ENCODE measurements at regions not wholly inside any gene's neighbourhood (a gene's known extent, or its start where the extent isn't known, plus 50 kb on each side); places are given as distances from the start of the nearest gene placed in this dataset.

DNA sequence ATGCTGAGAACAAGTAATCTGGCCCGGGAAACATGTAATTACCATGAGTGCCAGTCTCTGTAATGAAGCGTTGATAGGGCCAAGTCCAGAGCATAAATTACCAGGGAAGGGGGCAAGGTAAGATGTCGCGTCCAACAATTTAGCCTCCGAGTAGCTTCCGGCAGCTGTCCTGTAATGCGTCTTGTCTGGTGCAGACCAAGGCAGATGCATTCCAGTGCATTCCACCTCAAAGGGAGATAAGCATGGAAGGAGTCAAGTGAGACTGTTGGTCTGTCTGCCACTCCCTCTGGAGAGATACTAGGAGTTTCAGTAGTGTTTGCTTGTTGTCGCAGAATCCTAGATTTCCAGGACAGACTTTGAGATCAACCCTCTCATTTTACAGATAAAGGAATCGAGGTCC, 218.3 kb downstream of the AACS start:
- no peak for DNase-seq (ENCODE audit: low spot score)
- in situ Hi-C loops (cut with MboI; ENCODE audit: low pct_unique_long_range_greater_than_20kb, low sequenced_read_pairs, unreplicated experiment): no loop called here
- TF ChIP-seq, protein P1, sequence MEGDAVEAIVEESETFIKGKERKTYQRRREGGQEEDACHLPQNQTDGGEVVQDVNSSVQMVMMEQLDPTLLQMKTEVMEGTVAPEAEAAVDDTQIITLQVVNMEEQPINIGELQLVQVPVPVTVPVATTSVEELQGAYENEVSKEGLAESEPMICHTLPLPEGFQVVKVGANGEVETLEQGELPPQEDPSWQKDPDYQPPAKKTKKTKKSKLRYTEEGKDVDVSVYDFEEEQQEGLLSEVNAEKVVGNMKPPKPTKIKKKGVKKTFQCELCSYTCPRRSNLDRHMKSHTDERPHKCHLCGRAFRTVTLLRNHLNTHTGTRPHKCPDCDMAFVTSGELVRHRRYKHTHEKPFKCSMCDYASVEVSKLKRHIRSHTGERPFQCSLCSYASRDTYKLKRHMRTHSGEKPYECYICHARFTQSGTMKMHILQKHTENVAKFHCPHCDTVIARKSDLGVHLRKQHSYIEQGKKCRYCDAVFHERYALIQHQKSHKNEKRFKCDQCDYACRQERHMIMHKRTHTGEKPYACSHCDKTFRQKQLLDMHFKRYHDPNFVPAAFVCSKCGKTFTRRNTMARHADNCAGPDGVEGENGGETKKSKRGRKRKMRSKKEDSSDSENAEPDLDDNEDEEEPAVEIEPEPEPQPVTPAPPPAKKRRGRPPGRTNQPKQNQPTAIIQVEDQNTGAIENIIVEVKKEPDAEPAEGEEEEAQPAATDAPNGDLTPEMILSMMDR (IDR thresholded peaks at IDR 0.05; ENCODE audit: extremely low read depth, insufficient read depth, missing control alignments): no peak

DNA sequence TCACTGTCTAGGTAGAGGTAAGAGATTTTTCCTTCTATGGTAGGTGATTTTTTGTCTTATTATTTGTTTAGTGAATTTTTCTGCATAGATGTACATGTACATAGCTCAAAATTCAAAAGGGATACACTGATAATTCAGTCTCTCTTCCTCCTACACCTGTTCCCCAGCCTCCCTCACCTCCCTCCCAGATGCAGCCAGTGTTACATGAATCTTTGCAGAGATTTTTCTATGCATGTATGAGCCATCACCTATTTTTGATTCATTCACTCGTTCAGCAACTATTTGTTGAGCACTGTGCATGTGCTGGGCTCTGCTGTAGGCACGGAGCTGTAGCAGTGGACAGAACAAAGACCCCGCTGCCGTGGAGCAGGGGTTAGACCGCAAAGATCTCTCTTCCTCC, 218.9 kb downstream of the AACS start:
- TF ChIP-seq, protein P1 (IDR thresholded peaks at IDR 0.05; ENCODE audit: extremely low read depth, insufficient read depth, missing control alignments): no peak
- in situ Hi-C loops (cut with MboI; ENCODE audit: low pct_unique_long_range_greater_than_20kb, low sequenced_read_pairs, unreplicated experiment): no loop called here
- no peak for DNase-seq (ENCODE audit: low spot score)

DNA sequence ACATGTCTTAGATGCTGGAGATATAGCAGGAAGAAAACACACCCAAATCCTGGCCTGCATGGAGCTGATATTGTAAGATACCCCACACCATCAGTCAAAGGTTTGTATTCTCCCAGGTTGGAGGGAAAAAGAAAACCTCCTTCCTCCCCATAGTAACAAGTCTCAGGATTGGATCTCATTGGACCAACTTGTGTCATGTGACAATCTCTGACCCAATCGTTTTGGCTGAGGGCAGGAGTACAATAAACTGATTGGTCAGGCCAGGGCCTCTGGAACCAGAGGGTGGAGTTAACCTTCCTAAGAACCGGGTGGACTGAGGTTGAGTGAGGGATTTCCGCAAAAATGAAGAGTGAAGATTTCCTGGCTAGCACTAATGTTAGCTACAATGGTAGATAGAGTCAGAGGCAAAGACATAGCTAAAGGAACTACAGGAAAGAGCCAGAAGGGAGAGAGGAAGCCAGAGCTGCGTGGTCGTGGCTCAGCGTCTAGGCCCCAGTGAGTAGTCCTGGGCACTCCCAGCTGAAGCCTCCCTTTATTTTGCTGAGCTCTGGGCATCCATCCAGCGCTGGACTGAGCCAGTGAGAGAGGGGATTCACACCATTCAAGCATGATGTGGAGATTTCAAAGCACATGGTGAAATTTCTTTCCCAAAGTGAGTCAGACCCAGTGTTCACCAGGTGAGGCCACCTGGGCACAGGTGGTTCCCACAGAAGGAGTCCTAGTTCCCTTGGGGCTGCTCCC, 219.9 kb downstream of the AACS start:
- TF ChIP-seq, protein P1 (IDR thresholded peaks at IDR 0.05; ENCODE audit: extremely low read depth, insufficient read depth, missing control alignments): no peak
- DNase-seq (ENCODE audit: low spot score): no peak
- in situ Hi-C loops (cut with MboI; ENCODE audit: low pct_unique_long_range_greater_than_20kb, low sequenced_read_pairs, unreplicated experiment): no loop called here

DNA sequence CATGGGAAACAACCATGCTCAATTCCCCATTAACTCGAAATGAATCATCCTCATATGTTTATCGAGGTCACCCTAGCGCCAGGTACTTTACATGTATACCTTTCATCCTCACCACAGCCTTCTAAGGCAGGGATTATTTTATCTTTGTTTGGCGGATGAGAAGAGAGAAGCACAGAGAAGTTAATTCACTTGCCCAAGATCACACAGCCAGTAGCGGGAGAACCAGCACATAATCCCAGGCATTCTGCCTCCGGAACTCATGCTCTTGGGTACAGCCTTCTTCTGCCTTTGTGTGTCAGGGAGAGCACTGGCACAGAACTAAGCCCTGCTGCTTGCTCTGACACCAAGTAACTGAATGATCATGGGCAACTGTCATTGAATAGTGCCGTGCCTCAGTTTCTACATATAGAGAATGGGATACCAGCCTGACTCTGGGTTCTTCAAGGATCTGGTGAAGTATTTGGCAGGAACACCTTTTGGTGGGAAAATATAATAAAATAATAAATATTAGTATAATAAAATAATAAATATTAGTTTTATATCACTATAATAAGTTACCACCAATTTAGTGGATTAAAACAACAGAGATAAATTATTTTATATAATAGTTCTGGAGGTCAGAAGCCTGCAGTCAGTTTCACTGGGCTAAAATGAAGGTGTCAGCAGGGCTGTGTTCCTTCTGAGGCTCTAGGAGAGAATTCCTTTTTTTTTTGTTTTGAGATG, 220.9 kb downstream of the AACS start:
- no peak for DNase-seq (ENCODE audit: low spot score)
- TF ChIP-seq, protein P1 (IDR thresholded peaks at IDR 0.05; ENCODE audit: extremely low read depth, insufficient read depth, missing control alignments): no peak
- in situ Hi-C loops (cut with MboI; ENCODE audit: low pct_unique_long_range_greater_than_20kb, low sequenced_read_pairs, unreplicated experiment): no loop called here

DNA sequence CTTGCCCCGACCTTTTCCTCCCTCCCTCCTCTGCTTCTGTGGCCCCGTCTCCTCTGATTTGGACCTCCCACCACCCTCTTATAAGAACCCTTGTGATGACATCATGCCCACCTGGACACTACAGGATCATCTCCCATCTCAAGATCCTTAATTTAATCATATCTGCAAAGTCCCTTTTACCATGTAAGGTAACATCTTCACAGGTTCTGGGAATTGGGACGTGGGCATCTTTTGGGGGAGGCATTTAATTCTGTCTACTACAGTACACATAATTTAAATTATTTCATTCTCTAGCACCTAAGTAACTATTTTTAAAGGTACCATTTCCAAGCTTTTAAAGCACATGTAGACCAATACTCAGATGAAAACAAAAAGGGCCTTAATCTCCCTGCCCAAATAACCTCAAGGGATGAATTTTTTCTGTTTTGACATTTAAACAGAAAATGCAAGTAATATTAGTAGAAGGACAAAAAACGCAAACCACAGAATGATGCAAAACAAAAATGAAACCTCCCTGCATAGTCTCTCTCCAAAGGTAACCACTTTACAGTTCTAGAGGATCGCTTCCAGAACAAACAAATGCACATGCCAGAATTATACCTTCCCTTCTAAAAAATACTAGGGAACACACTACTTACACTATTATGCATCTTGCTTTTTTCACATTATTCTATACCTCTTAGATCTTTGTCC, 222.1 kb downstream of the AACS start:
- DNase-seq (ENCODE audit: low spot score): peak; percentile 39
- in situ Hi-C loops (cut with MboI; ENCODE audit: low pct_unique_long_range_greater_than_20kb, low sequenced_read_pairs, unreplicated experiment): no loop called here
- TF ChIP-seq, protein P1 (IDR thresholded peaks at IDR 0.05; ENCODE audit: extremely low read depth, insufficient read depth, missing control alignments): no peak

Data from GM13977 (cell line).